Chondrocyte (in vitro differentiated cells): ENCODE measurements at regions not wholly inside any gene's neighbourhood (a gene's known extent, or its start where the extent isn't known, plus 50 kb on each side); places are given as distances from the start of the nearest gene placed in this dataset.

Experiments
- DNase-seq: peaks from one replicate; pipeline ENCODE4 v3.0.0; 2021; ENCODE audit warnings: mixed read lengths, low spot score
- H3K27ac Mint-ChIP-seq: one replicate; pipeline ENCODE4 v1.8.0; 2021; ENCODE audit warnings: mild to moderate bottlenecking, moderate library complexity, mixed read lengths; ENCODE audit not compliant: unreplicated experiment
- H3K27me3 Mint-ChIP-seq: 2 replicates; pipeline ENCODE4 v1.8.0; 2021; ENCODE audit warnings: low read depth, mixed read lengths
- H3K36me3 Mint-ChIP-seq: 2 replicates; pipeline ENCODE4 v1.8.0; 2021; ENCODE audit warnings: low read depth, mixed read lengths
- H3K4me1 Mint-ChIP-seq: 2 replicates; pipeline ENCODE4 v1.8.0; 2021; ENCODE audit warnings: low read depth, mild to moderate bottlenecking, mixed read lengths
- H3K4me3 Mint-ChIP-seq: one replicate; pipeline ENCODE4 v1.8.0; 2021; ENCODE audit warnings: mild to moderate bottlenecking, moderate library complexity, mixed read lengths; ENCODE audit not compliant: unreplicated experiment
- H3K9me3 Mint-ChIP-seq: 2 replicates; pipeline ENCODE4 v1.8.0; 2021; ENCODE audit warnings: low read depth, mixed read lengths
- CTCF ChIP-seq: fragments of 200-600 bp; sonication (generic); IDR thresholded peaks from 2 replicates; pipeline ENCODE4 v1.5.0; 2021; ENCODE audit warnings: antibody characterized with exemption, mild to moderate bottlenecking, moderate library complexity

- no peak for DNase-seq
- Mint-ChIP-seq H3K4me3 (no peak overlapping the region), H3K36me3 (no peaks in the 10 kb centered on the region), H3K27ac (no peak overlapping the region), H3K9me3 (no peaks in the 10 kb centered on the region), H3K4me1 (peaks cover 9% of the 10 kb centered on the region), H3K27me3 (peaks cover 14% of the 10 kb centered on the region)
- TF ChIP-seq CTCF: no peak
These were observed 69.4 kb upstream of the VAV3 start for GRCh38 chr1:108034396-108034795.

- H3K36me3 Mint-ChIP-seq: no peaks in the 10 kb centered on the region
- no peak overlapping the region for H3K27ac Mint-ChIP-seq
- TF ChIP-seq CTCF: no peak
- DNase-seq: no peak
- H3K4me3 Mint-ChIP-seq: no peak overlapping the region
- H3K27me3 Mint-ChIP-seq: peaks cover 19% of the 10 kb centered on the region
- no peaks in the 10 kb centered on the region for H3K9me3 Mint-ChIP-seq
- H3K4me1 Mint-ChIP-seq: peaks cover 9% of the 10 kb centered on the region
These were observed 68.6 kb upstream of the VAV3 start for GRCh38 chr1:108033550-108033951.

- TF ChIP-seq CTCF: no peak
- peaks cover 34% of the 10 kb centered on the region for H3K27me3 Mint-ChIP-seq
- no peak for DNase-seq
- H3K4me1 Mint-ChIP-seq: no peaks in the 10 kb centered on the region
- no peaks in the 10 kb centered on the region for H3K36me3 Mint-ChIP-seq
- no peak overlapping the region for H3K4me3 Mint-ChIP-seq
- H3K27ac Mint-ChIP-seq: no peak overlapping the region
- H3K9me3 Mint-ChIP-seq: no peaks in the 10 kb centered on the region
These were observed 63.9 kb upstream of the VAV3 start for GRCh38 chr1:108028841-108029388.

- no peaks in the 10 kb centered on the region for H3K4me1 Mint-ChIP-seq
- H3K9me3 Mint-ChIP-seq: no peaks in the 10 kb centered on the region
- TF ChIP-seq CTCF: no peak
- H3K27ac Mint-ChIP-seq: no peak overlapping the region
- no peaks in the 10 kb centered on the region for H3K36me3 Mint-ChIP-seq
- peaks cover 28% of the 10 kb centered on the region for H3K27me3 Mint-ChIP-seq
- no peak overlapping the region for H3K4me3 Mint-ChIP-seq
- DNase-seq: no peak
These were observed 62.4 kb upstream of the VAV3 start for GRCh38 chr1:108027389-108027788.

GRCh38 chr1:108017698-108018097 lies 52.7 kb upstream of the VAV3 start:
- Mint-ChIP-seq H3K27me3 (peaks cover 3% of the 10 kb centered on the region), H3K4me1 (peaks cover 9% of the 10 kb centered on the region), H3K9me3 (peaks cover 3% of the 10 kb centered on the region), H3K27ac (no peak overlapping the region), H3K36me3 (no peaks in the 10 kb centered on the region), H3K4me3 (no peak overlapping the region)
- DNase-seq: no peak
- TF ChIP-seq CTCF: no peak
